SK-N-SH (cell line): ENCODE measurements at regions not wholly inside any gene's neighbourhood (a gene's known extent, or its start where the extent isn't known, plus 50 kb on each side); places are given as distances from the start of the nearest gene placed in this dataset.

ENCODE experiments used
- CTCF ChIP-seq: fragments of 200-600 bp; sonication (generic); IDR thresholded peaks from 2 replicates; pipeline ENCODE4 v1.6.1; 2017; ENCODE audit warnings: antibody characterized with exemption, mild to moderate bottlenecking, moderate library complexity
- EZH2phosphoT487 ChIP-seq: fragments of 200-600 bp; sonication (generic); IDR thresholded peaks from 2 replicates; pipeline ENCODE4 v1.6.1; 2017; ENCODE audit warnings: low read depth, mixed run types, mild to moderate bottlenecking, antibody characterized with exemption, moderate library complexity, borderline replicate concordance
- FOXM1 ChIP-seq: IDR thresholded peaks from 2 replicates; pipeline ENCODE4 v1.4.0; 2012; ENCODE audit warnings: low read depth, mild to moderate bottlenecking
- MXI1 ChIP-seq: IDR thresholded peaks from 2 replicates; pipeline ENCODE4 v1.6.1; 2012; ENCODE audit warnings: mild to moderate bottlenecking, low read depth, low read length, improper control_type of control experiment
- PBX3 ChIP-seq: IDR thresholded peaks from 2 replicates; pipeline ENCODE4; 2012
- TAF1 ChIP-seq: IDR thresholded peaks from 2 replicates; pipeline ENCODE4 v1.6.1; 2012; ENCODE audit warnings: low read depth, mild to moderate bottlenecking, low read length, moderate library complexity, borderline replicate concordance
- USF2 ChIP-seq: fragments of 150-350 bp; IDR thresholded peaks from 2 replicates; pipeline ENCODE4 v1.6.1; 2017; ENCODE audit warnings: antibody characterized with exemption, low read length, low read depth, borderline replicate concordance
- YY1 ChIP-seq: IDR thresholded peaks from 2 replicates; pipeline ENCODE4 v1.4.0; 2012; ENCODE audit warnings: low read depth, mild to moderate bottlenecking

- TF ChIP-seq USF2 (no peak), CTCF (no peak), PBX3 (no peak), FOXM1 (no peak), MXI1 (no peak), TAF1 (no peak), EZH2phosphoT487 (no peak), YY1 (no peak)
These were observed 173.6 kb upstream of the KCTD3 start for GRCh38 chr1:215393476-215393875.
